ENCODE measurements at regions not wholly inside any gene's neighbourhood (a gene's known extent, or its start where the extent isn't known, plus 50 kb on each side); places are given as distances from the start of the nearest gene placed in this dataset.

GRCh38 chr1:189693140-189693539, 784.5 kb downstream of the BRINP3 start:
- intact Hi-C loops (cut with DNase I) = no loop called here
- Histone ChIP-seq H3K4me1 (no peaks in the 10 kb centered on the region), H3K27ac (no peak overlapping the region), H3K27me3 (no peaks in the 10 kb centered on the region), H3K4me3 (no peak overlapping the region), H3K9me3 (peaks cover 0 to 2% (median 0%) of the 10 kb centered on the region in 4 donors), H3K36me3 (no peaks in the 10 kb centered on the region)
- TF ChIP-seq EP300 (IDR thresholded peaks at IDR 0.05) (no peak), POLR2AphosphoS5 (IDR thresholded peaks at IDR 0.05) (no peak), POLR2A (IDR thresholded peaks at IDR 0.05) (no peak), CTCF (IDR thresholded peaks at IDR 0.05) (no peak)
- no peak for DNase-seq
- 79 to 86% methylated on average over 2 of the region's 2 CpGs for WGBS, 2 donors

- no peak for TF ChIP-seq EP300 (IDR thresholded peaks at IDR 0.05)
- no peak for TF ChIP-seq CTCF (IDR thresholded peaks at IDR 0.05)
- TF ChIP-seq POLR2AphosphoS5 (IDR thresholded peaks at IDR 0.05) = no peak
- no peak for TF ChIP-seq POLR2A (IDR thresholded peaks at IDR 0.05)
- Histone ChIP-seq H3K27me3 (no peaks in the 10 kb centered on the region), H3K4me1 (no peaks in the 10 kb centered on the region), H3K36me3 (no peaks in the 10 kb centered on the region), H3K4me3 (no peak overlapping the region), H3K9me3 (peaks cover 0 to 2% (median 0%) of the 10 kb centered on the region in 4 donors), H3K27ac (no peak overlapping the region)
- peak; percentile 50 for DNase-seq
- WGBS, 2 donors = 96 to 97% methylated on average over 19 of the region's 19 CpGs
- intact Hi-C loops (cut with DNase I) = no loop called here
Measured at GRCh38 chr1:189696297-189696696, 781.4 kb downstream of the BRINP3 start.

GRCh38 chr1:189697113-189697512, 780.6 kb downstream of the BRINP3 start:
- Histone ChIP-seq H3K4me1 (no peaks in the 10 kb centered on the region), H3K4me3 (no peak overlapping the region), H3K27me3 (no peaks in the 10 kb centered on the region), H3K36me3 (no peaks in the 10 kb centered on the region), H3K27ac (no peak overlapping the region), H3K9me3 (peaks cover 0 to 2% (median 0%) of the 10 kb centered on the region in 4 donors)
- 95 to 98% methylated on average over 22 of the region's 22 CpGs for WGBS, 2 donors
- intact Hi-C loops (cut with DNase I) = no loop called here
- no peak for TF ChIP-seq EP300 (IDR thresholded peaks at IDR 0.05)
- TF ChIP-seq POLR2A (IDR thresholded peaks at IDR 0.05) = no peak
- TF ChIP-seq POLR2AphosphoS5 (IDR thresholded peaks at IDR 0.05) = no peak
- TF ChIP-seq CTCF (IDR thresholded peaks at IDR 0.05) = no peak
- DNase-seq = no peak

GRCh38 chr1:189701606-189702005, 776.1 kb downstream of the BRINP3 start:
- no peaks in the 10 kb centered on the region for H3K9me3 ChIP-seq
- H3K27ac ChIP-seq = no peak overlapping the region
- no peaks in the 10 kb centered on the region for H3K27me3 ChIP-seq
- no peak for DNase-seq
- no peaks in the 10 kb centered on the region for H3K4me1 ChIP-seq
- 86 to 89% methylated on average over 3 of the region's 3 CpGs for WGBS, 2 donors
- no peak overlapping the region for H3K4me3 ChIP-seq
- no peak for TF ChIP-seq CTCF (IDR thresholded peaks at IDR 0.05)
- TF ChIP-seq POLR2AphosphoS5 (IDR thresholded peaks at IDR 0.05) = no peak
- no peak for TF ChIP-seq EP300 (IDR thresholded peaks at IDR 0.05)
- TF ChIP-seq POLR2A (IDR thresholded peaks at IDR 0.05) = no peak
- intact Hi-C loops (cut with DNase I) = no loop called here
- no peaks in the 10 kb centered on the region for H3K36me3 ChIP-seq

- no peak for DNase-seq
- Histone ChIP-seq H3K4me1 (no peaks in the 10 kb centered on the region), H3K9me3 (no peaks in the 10 kb centered on the region), H3K27me3 (no peaks in the 10 kb centered on the region), H3K4me3 (no peak overlapping the region), H3K27ac (no peak overlapping the region), H3K36me3 (no peaks in the 10 kb centered on the region)
- intact Hi-C loops (cut with DNase I) = no loop called here
- TF ChIP-seq CTCF (IDR thresholded peaks at IDR 0.05) (no peak), POLR2A (IDR thresholded peaks at IDR 0.05) (no peak), POLR2AphosphoS5 (IDR thresholded peaks at IDR 0.05) (no peak), EP300 (IDR thresholded peaks at IDR 0.05) (no peak)
- WGBS, 2 donors = 79 to 81% methylated on average over 1 of the region's 1 CpG
Measured at GRCh38 chr1:189706594-189706993, 771.1 kb downstream of the BRINP3 start.

All from sigmoid colon (tissue), 6 donors.